ENCODE measurements at regions not wholly inside any gene's neighbourhood (a gene's known extent, or its start where the extent isn't known, plus 50 kb on each side); places are given as distances from the start of the nearest gene placed in this dataset.

DNA sequence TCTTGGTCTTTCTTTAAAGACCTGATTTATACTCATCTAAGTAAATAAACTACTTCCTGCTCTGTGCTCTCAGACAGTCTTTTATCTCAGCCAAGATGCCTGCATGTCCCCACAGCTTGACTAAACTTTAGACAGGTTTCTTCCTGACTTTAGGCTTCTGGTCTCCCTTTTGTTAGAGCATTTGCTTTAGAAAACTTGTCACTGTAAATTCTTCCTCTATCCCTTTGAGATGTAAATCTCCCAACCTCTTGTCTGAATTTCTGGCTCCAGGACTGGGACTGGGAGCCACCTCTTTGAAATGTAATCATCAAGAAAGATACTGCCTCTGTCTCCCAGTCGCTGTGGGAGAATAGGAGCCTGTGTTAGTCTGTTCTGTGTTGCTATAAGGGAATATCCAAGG is 739.9 kb downstream of the C6orf118 start:
- ATAC-seq (no peak), DNase-seq (ENCODE audit: low read depth, low spot score) (no peak)
- POLR2A ChIA-PET, result no interaction called here
- Histone ChIP-seq H3K27me3 (ENCODE audit: insufficient read depth, low read length) (no peaks in the 10 kb centered on the region), H3K4me1 (ENCODE audit: control insufficient read depth in 1 of 2, insufficient read depth in 2 of 2, low read length in 2 of 2) (no peaks in the 10 kb centered on the region), H2AFZ (ENCODE audit: low read depth, low read length, poor library complexity, severe bottlenecking) (no peak overlapping the region), H3K9ac (ENCODE audit: low read length) (no peak overlapping the region), H3K9me2 (ENCODE audit: insufficient read depth) (no peaks in the 10 kb centered on the region), H3K27ac (ENCODE audit: low read depth, low read length) (no peak overlapping the region), H3K9me3 (ENCODE audit: control insufficient read depth in 1 of 2, insufficient read depth in 1 of 2, low read depth in 1 of 2, low read length in 2 of 2) (peaks cover 3 to 14% of the 10 kb centered on the region in 2 experiments; a peak in 2 of 4 replicates), H3K4me2 (ENCODE audit: low read length) (no peak overlapping the region), H3K4me3 (replicated peaks in 1 of 2; ENCODE audit: low read depth in 1 of 2, low read length in 2 of 2) (no peak overlapping the region), H3K36me3 (ENCODE audit: control insufficient read depth in 1 of 2, insufficient read depth in 2 of 2, low read length in 2 of 2) (no peaks in the 10 kb centered on the region), H4K20me1 (ENCODE audit: insufficient read depth) (no peaks in the 10 kb centered on the region), H3K79me2 (ENCODE audit: insufficient read depth, low read length) (no peaks in the 10 kb centered on the region)
- intact Hi-C loops (cut with micrococcal nuclease), result no loop called here
- RAD21 ChIA-PET (ENCODE audit: low non-redundant PET in 1 of 2, low total read pairs in 2 of 2, uncharacterized antibody in 2 of 2, unreplicated experiment in 2 of 2), result no interaction called here
- TF ChIP-seq POLR2A (IDR thresholded peaks at IDR 0.05; ENCODE audit: borderline replicate concordance, extremely low read depth, insufficient read depth, insufficient read length) (no peak), EGR1 (IDR thresholded peaks at IDR 0.05; ENCODE audit: low read depth) (no peak), RAD21 (IDR thresholded peaks at IDR 0.05; ENCODE audit: low read depth) (no peak), EZH2 (IDR thresholded peaks at IDR 0.05) (no peak), FOSL1 (IDR thresholded peaks at IDR 0.05; ENCODE audit: low read depth) (no peak), SRF (IDR thresholded peaks at IDR 0.05; ENCODE audit: low read depth) (no peak), TCF7L2 (IDR thresholded peaks at IDR 0.05; ENCODE audit: borderline replicate concordance, extremely low read depth, insufficient read depth, insufficient read length) (no peak), ZFX (IDR thresholded peaks at IDR 0.05) (no peak), YY1 (IDR thresholded peaks at IDR 0.05; ENCODE audit: extremely low read depth, insufficient replicate concordance, low read depth, low read length) (no peak), CBX3 (IDR thresholded peaks at IDR 0.05; ENCODE audit: low read depth) (no peak), ZNF274 (IDR thresholded peaks at IDR 0.05; ENCODE audit: low read depth, low read length) (no peak), EZH2phosphoT487 (IDR thresholded peaks at IDR 0.05; ENCODE audit: borderline replicate concordance) (no peak), SP1 (IDR thresholded peaks at IDR 0.05; ENCODE audit: low read depth) (no peak), POLR2AphosphoS5 (IDR thresholded peaks at IDR 0.05; ENCODE audit: low read depth, low read length) (no peak), SIN3A (IDR thresholded peaks at IDR 0.05; ENCODE audit: low read depth) (no peak)
- TF ChIP-seq, protein P1, sequence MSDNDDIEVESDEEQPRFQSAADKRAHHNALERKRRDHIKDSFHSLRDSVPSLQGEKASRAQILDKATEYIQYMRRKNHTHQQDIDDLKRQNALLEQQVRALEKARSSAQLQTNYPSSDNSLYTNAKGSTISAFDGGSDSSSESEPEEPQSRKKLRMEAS (IDR thresholded peaks at IDR 0.05), result no peak
- TF ChIP-seq, protein P2, sequence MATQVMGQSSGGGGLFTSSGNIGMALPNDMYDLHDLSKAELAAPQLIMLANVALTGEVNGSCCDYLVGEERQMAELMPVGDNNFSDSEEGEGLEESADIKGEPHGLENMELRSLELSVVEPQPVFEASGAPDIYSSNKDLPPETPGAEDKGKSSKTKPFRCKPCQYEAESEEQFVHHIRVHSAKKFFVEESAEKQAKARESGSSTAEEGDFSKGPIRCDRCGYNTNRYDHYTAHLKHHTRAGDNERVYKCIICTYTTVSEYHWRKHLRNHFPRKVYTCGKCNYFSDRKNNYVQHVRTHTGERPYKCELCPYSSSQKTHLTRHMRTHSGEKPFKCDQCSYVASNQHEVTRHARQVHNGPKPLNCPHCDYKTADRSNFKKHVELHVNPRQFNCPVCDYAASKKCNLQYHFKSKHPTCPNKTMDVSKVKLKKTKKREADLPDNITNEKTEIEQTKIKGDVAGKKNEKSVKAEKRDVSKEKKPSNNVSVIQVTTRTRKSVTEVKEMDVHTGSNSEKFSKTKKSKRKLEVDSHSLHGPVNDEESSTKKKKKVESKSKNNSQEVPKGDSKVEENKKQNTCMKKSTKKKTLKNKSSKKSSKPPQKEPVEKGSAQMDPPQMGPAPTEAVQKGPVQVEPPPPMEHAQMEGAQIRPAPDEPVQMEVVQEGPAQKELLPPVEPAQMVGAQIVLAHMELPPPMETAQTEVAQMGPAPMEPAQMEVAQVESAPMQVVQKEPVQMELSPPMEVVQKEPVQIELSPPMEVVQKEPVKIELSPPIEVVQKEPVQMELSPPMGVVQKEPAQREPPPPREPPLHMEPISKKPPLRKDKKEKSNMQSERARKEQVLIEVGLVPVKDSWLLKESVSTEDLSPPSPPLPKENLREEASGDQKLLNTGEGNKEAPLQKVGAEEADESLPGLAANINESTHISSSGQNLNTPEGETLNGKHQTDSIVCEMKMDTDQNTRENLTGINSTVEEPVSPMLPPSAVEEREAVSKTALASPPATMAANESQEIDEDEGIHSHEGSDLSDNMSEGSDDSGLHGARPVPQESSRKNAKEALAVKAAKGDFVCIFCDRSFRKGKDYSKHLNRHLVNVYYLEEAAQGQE (IDR thresholded peaks at IDR 0.05; ENCODE audit: low read depth), result no peak
- TF ChIP-seq, protein P3, sequence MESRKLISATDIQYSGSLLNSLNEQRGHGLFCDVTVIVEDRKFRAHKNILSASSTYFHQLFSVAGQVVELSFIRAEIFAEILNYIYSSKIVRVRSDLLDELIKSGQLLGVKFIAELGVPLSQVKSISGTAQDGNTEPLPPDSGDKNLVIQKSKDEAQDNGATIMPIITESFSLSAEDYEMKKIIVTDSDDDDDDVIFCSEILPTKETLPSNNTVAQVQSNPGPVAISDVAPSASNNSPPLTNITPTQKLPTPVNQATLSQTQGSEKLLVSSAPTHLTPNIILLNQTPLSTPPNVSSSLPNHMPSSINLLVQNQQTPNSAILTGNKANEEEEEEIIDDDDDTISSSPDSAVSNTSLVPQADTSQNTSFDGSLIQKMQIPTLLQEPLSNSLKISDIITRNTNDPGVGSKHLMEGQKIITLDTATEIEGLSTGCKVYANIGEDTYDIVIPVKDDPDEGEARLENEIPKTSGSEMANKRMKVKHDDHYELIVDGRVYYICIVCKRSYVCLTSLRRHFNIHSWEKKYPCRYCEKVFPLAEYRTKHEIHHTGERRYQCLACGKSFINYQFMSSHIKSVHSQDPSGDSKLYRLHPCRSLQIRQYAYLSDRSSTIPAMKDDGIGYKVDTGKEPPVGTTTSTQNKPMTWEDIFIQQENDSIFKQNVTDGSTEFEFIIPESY (IDR thresholded peaks at IDR 0.05; ENCODE audit: extremely low read depth, insufficient replicate concordance, low read length), result no peak
- TF ChIP-seq, protein P4, sequence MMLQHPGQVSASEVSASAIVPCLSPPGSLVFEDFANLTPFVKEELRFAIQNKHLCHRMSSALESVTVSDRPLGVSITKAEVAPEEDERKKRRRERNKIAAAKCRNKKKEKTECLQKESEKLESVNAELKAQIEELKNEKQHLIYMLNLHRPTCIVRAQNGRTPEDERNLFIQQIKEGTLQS (IDR thresholded peaks at IDR 0.05), result no peak
- TF ChIP-seq, protein P5, sequence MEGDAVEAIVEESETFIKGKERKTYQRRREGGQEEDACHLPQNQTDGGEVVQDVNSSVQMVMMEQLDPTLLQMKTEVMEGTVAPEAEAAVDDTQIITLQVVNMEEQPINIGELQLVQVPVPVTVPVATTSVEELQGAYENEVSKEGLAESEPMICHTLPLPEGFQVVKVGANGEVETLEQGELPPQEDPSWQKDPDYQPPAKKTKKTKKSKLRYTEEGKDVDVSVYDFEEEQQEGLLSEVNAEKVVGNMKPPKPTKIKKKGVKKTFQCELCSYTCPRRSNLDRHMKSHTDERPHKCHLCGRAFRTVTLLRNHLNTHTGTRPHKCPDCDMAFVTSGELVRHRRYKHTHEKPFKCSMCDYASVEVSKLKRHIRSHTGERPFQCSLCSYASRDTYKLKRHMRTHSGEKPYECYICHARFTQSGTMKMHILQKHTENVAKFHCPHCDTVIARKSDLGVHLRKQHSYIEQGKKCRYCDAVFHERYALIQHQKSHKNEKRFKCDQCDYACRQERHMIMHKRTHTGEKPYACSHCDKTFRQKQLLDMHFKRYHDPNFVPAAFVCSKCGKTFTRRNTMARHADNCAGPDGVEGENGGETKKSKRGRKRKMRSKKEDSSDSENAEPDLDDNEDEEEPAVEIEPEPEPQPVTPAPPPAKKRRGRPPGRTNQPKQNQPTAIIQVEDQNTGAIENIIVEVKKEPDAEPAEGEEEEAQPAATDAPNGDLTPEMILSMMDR (IDR thresholded peaks at IDR 0.05 in 2 of 3, conservative IDR thresholded peaks at IDR 0.05 in 1 of 3; ENCODE audit: borderline replicate concordance in 1 of 3, insufficient read depth in 1 of 3, low read depth in 2 of 3, low read length in 2 of 3), result no peak
- CTCF ChIA-PET, result no interaction called here
- BruUV-seq (replicated peaks), result no TSS peak
